PC-3 (cell line): ENCODE measurements at regions not wholly inside any gene's neighbourhood (a gene's known extent, or its start where the extent isn't known, plus 50 kb on each side); places are given as distances from the start of the nearest gene placed in this dataset.

Experiments used
- CTCF ChIP-seq: fragments of 300-600 bp; sonication (generic); conservative IDR thresholded peaks from 2 replicates; pipeline ENCODE4 v1.5.1; 2017; ENCODE audit warnings: antibody characterized with exemption, low read depth, mild to moderate bottlenecking, low read length
- EZH2 ChIP-seq: fragments of 300-600 bp; sonication (generic); IDR thresholded peaks from one replicate; pipeline ENCODE4 v1.6.1; 2017; ENCODE audit warnings: antibody characterized with exemption, mild to moderate bottlenecking, low read length; ENCODE audit not compliant: unreplicated experiment
- EZH2phosphoT487 ChIP-seq: fragments of 300-600 bp; sonication (generic); IDR thresholded peaks from 2 replicates; pipeline ENCODE4 v1.6.1; 2018; ENCODE audit warnings: mild to moderate bottlenecking, antibody characterized with exemption, low read length, borderline replicate concordance

DNA sequence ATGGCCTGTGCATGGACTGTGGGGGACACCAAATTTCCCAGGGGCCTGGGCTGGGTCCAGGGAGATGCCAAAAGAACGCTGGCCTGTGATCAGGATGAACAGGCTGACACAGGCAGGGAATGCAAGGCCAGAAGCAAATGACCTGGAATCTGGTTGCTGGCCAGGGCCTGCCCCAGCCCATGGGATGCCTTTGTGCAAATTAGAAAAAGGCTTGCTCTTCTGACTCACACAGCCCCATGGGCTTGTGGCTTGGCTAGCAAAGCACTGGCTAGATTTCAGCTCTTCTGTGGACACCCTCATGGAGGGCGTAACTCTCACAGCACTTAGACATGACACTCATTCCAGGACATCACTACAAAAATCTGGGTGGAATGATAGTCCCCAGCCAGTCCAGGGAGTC is 356.0 kb downstream of the SHQ1 start:
- no peak for TF ChIP-seq CTCF
- TF ChIP-seq EZH2phosphoT487, result no peak
- TF ChIP-seq EZH2, result no peak
